Tibial artery (tissue), 4 donors: ENCODE measurements at regions not wholly inside any gene's neighbourhood (a gene's known extent, or its start where the extent isn't known, plus 50 kb on each side); places are given as distances from the start of the nearest gene placed in this dataset.

Experiments
- DNase-seq, 2 donors: peaks; one replicate each; pipeline ENCODE4 v3.0.0-alpha.2; 2019
- H3K27ac ChIP-seq, 2 donors: fragments of 200-600 bp; sonication (generic) in 1 of 2; 1 replicate in 1 of 2; 2 replicates in 1 of 2; pipeline ENCODE4 v1.5.1; 2018 to 2019; ENCODE audit warnings: mild to moderate bottlenecking in 1 of 2
- H3K27me3 ChIP-seq, 2 donors: fragments of 200-600 bp; sonication (generic) in 1 of 2; one replicate each; pipeline versions ENCODE4 v1.5.1 to v1.6.0; 2016 to 2019
- H3K36me3 ChIP-seq, 3 donors: fragments of 200-600 bp; sonication (generic) in 2 of 3; one replicate each; pipeline ENCODE4 v1.5.1; 2016 to 2019; ENCODE audit warnings: mild to moderate bottlenecking in 2 of 3
- H3K4me1 ChIP-seq, 4 donors: fragments of 200-600 bp; sonication (generic) in 2 of 4; 1 replicate in 3 of 4; 2 replicates in 1 of 4; pipeline ENCODE4 v1.5.1; 2016 to 2019
- H3K4me3 ChIP-seq, 2 donors: fragments of 200-600 bp; sonication (generic) in 1 of 2; 1 replicate in 1 of 2; 2 replicates in 1 of 2; pipeline ENCODE4 v1.5.1; 2018 to 2019; ENCODE audit warnings: mild to moderate bottlenecking in 2 of 2
- H3K9me3 ChIP-seq, 3 donors: fragments of 200-600 bp; sonication (generic) in 1 of 3; one replicate each; pipeline ENCODE4 v1.5.1; 2016 to 2019
- intact Hi-C: fragments of 100-400 bp; cut with DNase I; formaldehyde crosslinking; loops from one replicate; pipeline ENCODE4 v1.15.0; 2023; ENCODE audit warnings: low total_unique reads
- TF ChIP-seq, protein P1 (sequence below), 2 experiments: fragments of 200-600 bp in 1 of 2; fragments of 450-650 bp in 1 of 2; IDR thresholded peaks; one replicate each; pipeline ENCODE4 v1.5.1; 2017 to 2019; ENCODE audit warnings: antibody characterized with exemption in 2 of 2, mild to moderate bottlenecking in 1 of 2, moderate library complexity in 1 of 2

DNA sequence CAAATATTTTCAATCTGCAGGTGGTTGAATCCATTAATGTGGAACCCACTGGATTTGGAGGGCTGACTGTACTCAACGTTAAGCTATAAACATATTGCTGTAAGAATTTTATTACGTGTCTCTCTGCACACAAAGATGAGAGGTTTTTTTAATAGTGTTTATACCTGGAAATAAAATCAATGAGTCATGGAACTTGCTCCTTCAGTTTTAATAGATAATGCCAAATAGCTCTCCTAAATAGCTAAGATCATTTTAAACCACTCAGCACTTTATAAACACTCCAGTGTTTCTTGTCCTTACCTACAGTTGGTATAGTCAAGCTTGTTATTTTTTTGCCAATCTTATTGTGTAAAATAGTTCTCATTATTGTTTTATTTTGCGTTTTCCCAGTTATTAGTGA, 455.6 kb upstream of the FZD8 start:
- Histone ChIP-seq H3K27me3 (no peaks in the 10 kb centered on the region), H3K4me3 (no peak overlapping the region), H3K36me3 (no peaks in the 10 kb centered on the region), H3K9me3 (no peaks in the 10 kb centered on the region), H3K27ac (no peak overlapping the region), H3K4me1 (no peaks in the 10 kb centered on the region)
- TF ChIP-seq, protein P1, sequence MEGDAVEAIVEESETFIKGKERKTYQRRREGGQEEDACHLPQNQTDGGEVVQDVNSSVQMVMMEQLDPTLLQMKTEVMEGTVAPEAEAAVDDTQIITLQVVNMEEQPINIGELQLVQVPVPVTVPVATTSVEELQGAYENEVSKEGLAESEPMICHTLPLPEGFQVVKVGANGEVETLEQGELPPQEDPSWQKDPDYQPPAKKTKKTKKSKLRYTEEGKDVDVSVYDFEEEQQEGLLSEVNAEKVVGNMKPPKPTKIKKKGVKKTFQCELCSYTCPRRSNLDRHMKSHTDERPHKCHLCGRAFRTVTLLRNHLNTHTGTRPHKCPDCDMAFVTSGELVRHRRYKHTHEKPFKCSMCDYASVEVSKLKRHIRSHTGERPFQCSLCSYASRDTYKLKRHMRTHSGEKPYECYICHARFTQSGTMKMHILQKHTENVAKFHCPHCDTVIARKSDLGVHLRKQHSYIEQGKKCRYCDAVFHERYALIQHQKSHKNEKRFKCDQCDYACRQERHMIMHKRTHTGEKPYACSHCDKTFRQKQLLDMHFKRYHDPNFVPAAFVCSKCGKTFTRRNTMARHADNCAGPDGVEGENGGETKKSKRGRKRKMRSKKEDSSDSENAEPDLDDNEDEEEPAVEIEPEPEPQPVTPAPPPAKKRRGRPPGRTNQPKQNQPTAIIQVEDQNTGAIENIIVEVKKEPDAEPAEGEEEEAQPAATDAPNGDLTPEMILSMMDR (IDR thresholded peaks at IDR 0.05), result no peak
- no peak for DNase-seq
- intact Hi-C loops, result no loop called here

DNA sequence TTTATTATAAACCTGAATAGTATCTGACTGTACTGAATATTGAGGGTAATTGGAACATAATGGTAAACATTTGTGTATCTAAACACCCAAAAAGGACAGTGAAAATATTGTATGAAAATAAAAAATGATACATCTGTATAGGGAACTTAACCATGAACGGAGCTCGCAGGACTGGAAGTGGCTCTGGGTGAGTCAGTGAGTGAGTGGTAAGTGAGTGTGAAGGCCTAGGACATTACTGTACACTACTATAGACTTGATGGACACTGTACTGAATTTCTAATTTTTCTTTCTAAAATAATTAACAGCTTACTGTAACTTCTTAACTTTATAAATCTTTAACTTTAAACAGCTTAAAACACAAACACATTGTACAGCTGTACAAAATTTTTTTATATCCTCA, 454.5 kb upstream of the FZD8 start:
- no peak overlapping the region for H3K27ac ChIP-seq
- no peak overlapping the region for H3K4me3 ChIP-seq
- DNase-seq, result no peak
- H3K27me3 ChIP-seq, result no peaks in the 10 kb centered on the region
- TF ChIP-seq, protein P1 (IDR thresholded peaks at IDR 0.05), result no peak
- no peaks in the 10 kb centered on the region for H3K9me3 ChIP-seq
- intact Hi-C loops, result no loop called here
- H3K4me1 ChIP-seq, result no peaks in the 10 kb centered on the region
- no peaks in the 10 kb centered on the region for H3K36me3 ChIP-seq

DNA sequence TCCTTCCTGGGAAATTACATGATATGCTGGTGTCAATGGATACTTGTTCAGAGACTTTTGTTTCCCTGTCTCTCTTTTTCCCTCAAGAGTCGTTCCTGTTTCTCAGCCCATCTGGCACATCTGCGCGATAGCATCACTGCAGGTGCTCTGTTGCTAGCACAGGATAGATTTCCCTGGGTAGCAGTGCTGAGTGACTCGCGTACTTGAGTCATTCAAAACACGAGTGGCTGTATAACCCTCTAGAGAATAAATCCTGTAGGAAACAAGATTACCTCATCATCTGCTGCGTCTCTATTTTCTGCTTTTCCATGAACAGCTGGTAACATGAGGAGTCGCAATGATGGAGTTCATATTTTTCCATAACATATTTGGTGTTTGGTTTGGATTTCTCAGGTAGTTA, 452.0 kb upstream of the FZD8 start:
- no peak overlapping the region for H3K4me3 ChIP-seq
- H3K27me3 ChIP-seq, result no peaks in the 10 kb centered on the region
- intact Hi-C loops, result no loop called here
- TF ChIP-seq, protein P1 (IDR thresholded peaks at IDR 0.05), result no peak
- no peaks in the 10 kb centered on the region for H3K36me3 ChIP-seq
- H3K4me1 ChIP-seq, result peaks cover 0 to 11% (median 5%) of the 10 kb centered on the region in 4 donors
- no peaks in the 10 kb centered on the region for H3K9me3 ChIP-seq
- no peak overlapping the region for H3K27ac ChIP-seq
- DNase-seq, result no peak

DNA sequence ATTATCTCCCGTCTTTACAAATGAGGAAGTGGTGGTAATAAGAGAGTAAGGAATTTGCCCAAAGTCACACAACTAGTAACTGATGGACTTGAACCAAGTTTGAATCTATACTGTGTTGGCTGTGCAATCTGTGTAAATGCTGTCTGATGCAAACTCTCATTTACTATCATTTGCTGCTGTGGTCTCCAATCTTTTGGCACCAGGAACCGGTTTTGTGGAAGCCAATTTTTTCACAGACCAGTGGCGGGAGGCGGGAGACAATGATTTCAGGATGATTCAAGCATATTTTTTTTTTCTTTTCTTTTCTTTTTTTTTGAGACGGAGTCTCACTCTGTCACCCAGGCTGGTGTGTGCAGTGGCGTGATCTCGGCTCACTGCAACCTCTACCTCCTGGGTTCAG, 450.0 kb upstream of the FZD8 start:
- Histone ChIP-seq H3K4me3 (no peak overlapping the region), H3K36me3 (no peaks in the 10 kb centered on the region), H3K27ac (no peak overlapping the region), H3K4me1 (peaks cover 0 to 11% (median 5%) of the 10 kb centered on the region in 4 donors), H3K9me3 (no peaks in the 10 kb centered on the region), H3K27me3 (no peaks in the 10 kb centered on the region)
- TF ChIP-seq, protein P1 (IDR thresholded peaks at IDR 0.05), result no peak
- intact Hi-C loops, result no loop called here
- DNase-seq, result no peak

DNA sequence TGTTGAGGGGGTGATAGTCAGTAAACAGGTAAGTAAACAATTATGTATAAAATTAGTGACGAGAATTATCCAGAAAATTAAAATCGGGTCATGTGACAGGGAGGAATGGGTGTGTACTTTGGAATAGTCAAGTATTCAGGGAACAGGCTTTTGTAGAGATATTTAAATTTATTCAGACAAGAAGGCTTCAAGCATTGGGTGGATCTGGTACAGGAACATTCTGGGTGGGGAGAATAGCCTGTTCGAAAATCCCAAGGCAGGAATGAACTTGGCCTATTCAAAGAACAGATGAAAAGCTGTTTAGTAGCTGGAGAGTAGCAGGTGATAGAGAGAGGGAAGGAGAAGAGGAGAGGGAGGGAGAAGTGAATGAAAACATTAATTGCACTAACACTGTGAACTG, 448.9 kb upstream of the FZD8 start:
- Histone ChIP-seq H3K27me3 (no peaks in the 10 kb centered on the region), H3K27ac (no peak overlapping the region), H3K36me3 (no peaks in the 10 kb centered on the region), H3K9me3 (no peaks in the 10 kb centered on the region), H3K4me3 (no peak overlapping the region), H3K4me1 (peaks cover 0 to 11% (median 5%) of the 10 kb centered on the region in 4 donors)
- TF ChIP-seq, protein P1 (IDR thresholded peaks at IDR 0.05), result no peak
- intact Hi-C loops, result no loop called here
- DNase-seq, result no peak

DNA sequence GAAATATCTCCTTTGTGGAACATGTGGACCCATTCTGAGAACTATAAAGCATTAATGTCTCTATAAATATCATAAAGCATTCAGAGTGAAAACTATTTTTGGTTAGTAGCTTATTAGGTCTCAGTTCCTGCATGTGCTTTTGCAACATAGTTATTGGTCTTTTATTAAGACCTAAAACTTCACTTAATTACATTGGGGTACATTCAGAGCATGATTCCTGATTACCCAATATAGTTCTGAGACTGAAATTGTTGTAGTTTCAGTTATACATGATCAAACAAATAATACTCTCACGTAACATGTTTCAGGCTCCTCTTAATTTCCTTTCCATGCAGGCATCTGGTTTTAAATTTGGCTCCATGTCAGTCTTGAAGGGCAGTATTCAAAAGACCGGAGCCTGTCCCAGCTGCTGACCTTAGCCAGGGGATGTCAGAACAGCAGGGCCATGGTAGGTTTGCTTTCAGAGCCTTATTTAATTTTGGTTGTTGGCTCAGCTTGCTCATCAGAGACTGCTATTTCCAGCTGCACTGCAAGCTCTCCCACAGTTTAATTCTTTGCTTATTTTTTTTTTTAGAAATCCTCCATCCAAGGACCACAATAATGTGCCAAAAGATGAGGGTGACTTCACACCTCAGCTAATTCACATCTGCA, 447.8 kb upstream of the FZD8 start:
- no peak for DNase-seq
- no peak overlapping the region for H3K4me3 ChIP-seq
- intact Hi-C loops, result no loop called here
- H3K4me1 ChIP-seq, result peaks cover 0 to 11% (median 5%) of the 10 kb centered on the region in 4 donors
- H3K36me3 ChIP-seq, result no peaks in the 10 kb centered on the region
- no peaks in the 10 kb centered on the region for H3K9me3 ChIP-seq
- TF ChIP-seq, protein P1 (IDR thresholded peaks at IDR 0.05), result no peak
- H3K27ac ChIP-seq, result no peak overlapping the region
- H3K27me3 ChIP-seq, result no peaks in the 10 kb centered on the region
